GM12872 (cell line): ENCODE measurements at regions not wholly inside any gene's neighbourhood (a gene's known extent, or its start where the extent isn't known, plus 50 kb on each side); places are given as distances from the start of the nearest gene placed in this dataset.

ENCODE experiments used
- CTCF ChIP-seq: IDR thresholded peaks from 3 replicates; pipeline ENCODE4 v1.5.1; 2011; ENCODE audit warnings: low read depth, mild to moderate bottlenecking, low read length, moderate library complexity; ENCODE audit not compliant: insufficient read depth

- no peak for TF ChIP-seq CTCF
Observed at GRCh38 chr12:58009405-58010195, 68.2 kb downstream of the ATP23 start.

- no peak for TF ChIP-seq CTCF
Observed at GRCh38 chr12:58011676-58012075, 70.3 kb downstream of the ATP23 start.

GRCh38 chr12:58025431-58025830, 84.1 kb downstream of the ATP23 start:
- TF ChIP-seq CTCF, result no peak

- no peak for TF ChIP-seq CTCF
Observed at GRCh38 chr12:58026426-58026825, 85.1 kb downstream of the ATP23 start.

GRCh38 chr12:58026897-58027891, 85.8 kb downstream of the ATP23 start:
- no peak for TF ChIP-seq CTCF

- no peak for TF ChIP-seq CTCF
Observed at GRCh38 chr12:58028294-58028693, 86.9 kb downstream of the ATP23 start.

- no peak for TF ChIP-seq CTCF
Observed at GRCh38 chr12:58029260-58029659, 87.9 kb downstream of the ATP23 start.
